ENCODE measurements at regions not wholly inside any gene's neighbourhood (a gene's known extent, or its start where the extent isn't known, plus 50 kb on each side); places are given as distances from the start of the nearest gene placed in this dataset.

- H4K91ac ChIP-seq (ENCODE audit: low read depth, low read length), result no peak overlapping the region
- H3K4me3 ChIP-seq (ENCODE audit: low read depth, low read length), result no peak overlapping the region
- no peaks in the 10 kb centered on the region for H3K4me1 ChIP-seq (ENCODE audit: control insufficient read depth in 1 of 2, insufficient read depth in 2 of 2, low read length in 2 of 2)
- no peak overlapping the region for H2BK5ac ChIP-seq (ENCODE audit: low read depth, low read length, poor library complexity)
- no peaks in the 10 kb centered on the region for H3K27me3 ChIP-seq (ENCODE audit: insufficient read depth, low read length)
- H3K4ac ChIP-seq (ENCODE audit: low read depth, low read length), result no peak overlapping the region
- no peak overlapping the region for H4K12ac ChIP-seq (ENCODE audit: low read depth, low read length)
- H3K9me3 ChIP-seq (ENCODE audit: insufficient read depth, low read depth, low read length), result no peaks in the 10 kb centered on the region
- H3K36me3 ChIP-seq (ENCODE audit: control insufficient read depth in 1 of 2, insufficient read depth in 2 of 2, low read length in 2 of 2), result no peaks in the 10 kb centered on the region
- no peak overlapping the region for H2AFZ ChIP-seq (ENCODE audit: insufficient read depth, low read length, poor library complexity)
- H3K18ac ChIP-seq (ENCODE audit: low read length), result no peak overlapping the region
- WGBS (ENCODE audit: extremely low coverage, insufficient coverage, insufficient read length), result no CpG with 5 or more reads among the region's 3 CpGs
- DNase-seq, result no peak
- no peak overlapping the region for H3K9ac ChIP-seq (ENCODE audit: low read length)
- no peaks in the 10 kb centered on the region for H3K79me2 ChIP-seq (ENCODE audit: control insufficient read depth, insufficient read depth, low read length, poor library complexity)
- H2BK12ac ChIP-seq (ENCODE audit: low read length), result no peak overlapping the region
- no peak overlapping the region for H2AK5ac ChIP-seq (ENCODE audit: low read length)
- no peak overlapping the region for H3K27ac ChIP-seq (ENCODE audit: low read depth, low read length)
- H3K14ac ChIP-seq (ENCODE audit: low read length), result no peak overlapping the region
- no peak overlapping the region for H3K23ac ChIP-seq (ENCODE audit: low read length)
- H2BK120ac ChIP-seq (ENCODE audit: insufficient read depth, low read length, poor library complexity), result no peak overlapping the region
- H3K4me2 ChIP-seq (ENCODE audit: low read length), result no peak overlapping the region
- no peak overlapping the region for H4K8ac ChIP-seq (ENCODE audit: low read depth, low read length)
- H3K79me1 ChIP-seq (ENCODE audit: low read length), result no peaks in the 10 kb centered on the region
Observed at GRCh38 chrX:88024022-88024421, 506.4 kb downstream of the KLHL4 start.

- no peaks in the 10 kb centered on the region for H3K79me1 ChIP-seq (ENCODE audit: low read length)
- WGBS (ENCODE audit: extremely low coverage, insufficient coverage, insufficient read length), result no CpG with 5 or more reads among the region's 2 CpGs
- H3K4me3 ChIP-seq (ENCODE audit: low read depth, low read length), result no peak overlapping the region
- no peak overlapping the region for H3K27ac ChIP-seq (ENCODE audit: low read depth, low read length)
- no peak overlapping the region for H3K9ac ChIP-seq (ENCODE audit: low read length)
- H3K14ac ChIP-seq (ENCODE audit: low read length), result no peak overlapping the region
- H3K27me3 ChIP-seq (ENCODE audit: insufficient read depth, low read length), result no peaks in the 10 kb centered on the region
- H3K4me1 ChIP-seq (ENCODE audit: control insufficient read depth in 1 of 2, insufficient read depth in 2 of 2, low read length in 2 of 2), result no peaks in the 10 kb centered on the region
- no peaks in the 10 kb centered on the region for H3K79me2 ChIP-seq (ENCODE audit: control insufficient read depth, insufficient read depth, low read length, poor library complexity)
- H2BK12ac ChIP-seq (ENCODE audit: low read length), result no peak overlapping the region
- H3K4me2 ChIP-seq (ENCODE audit: low read length), result no peak overlapping the region
- H3K18ac ChIP-seq (ENCODE audit: low read length), result no peak overlapping the region
- H4K8ac ChIP-seq (ENCODE audit: low read depth, low read length), result no peak overlapping the region
- H4K12ac ChIP-seq (ENCODE audit: low read depth, low read length), result no peak overlapping the region
- no peak overlapping the region for H2AK5ac ChIP-seq (ENCODE audit: low read length)
- no peak overlapping the region for H3K23ac ChIP-seq (ENCODE audit: low read length)
- no peaks in the 10 kb centered on the region for H3K36me3 ChIP-seq (ENCODE audit: control insufficient read depth in 1 of 2, insufficient read depth in 2 of 2, low read length in 2 of 2)
- H2AFZ ChIP-seq (ENCODE audit: insufficient read depth, low read length, poor library complexity), result no peak overlapping the region
- H3K9me3 ChIP-seq (ENCODE audit: insufficient read depth, low read depth, low read length), result no peaks in the 10 kb centered on the region
- H2BK5ac ChIP-seq (ENCODE audit: low read depth, low read length, poor library complexity), result no peak overlapping the region
- no peak overlapping the region for H4K91ac ChIP-seq (ENCODE audit: low read depth, low read length)
- H2BK120ac ChIP-seq (ENCODE audit: insufficient read depth, low read length, poor library complexity), result no peak overlapping the region
- no peak for DNase-seq
- no peak overlapping the region for H3K4ac ChIP-seq (ENCODE audit: low read depth, low read length)
Observed at GRCh38 chrX:88072339-88073030, 554.9 kb downstream of the KLHL4 start.

DNA sequence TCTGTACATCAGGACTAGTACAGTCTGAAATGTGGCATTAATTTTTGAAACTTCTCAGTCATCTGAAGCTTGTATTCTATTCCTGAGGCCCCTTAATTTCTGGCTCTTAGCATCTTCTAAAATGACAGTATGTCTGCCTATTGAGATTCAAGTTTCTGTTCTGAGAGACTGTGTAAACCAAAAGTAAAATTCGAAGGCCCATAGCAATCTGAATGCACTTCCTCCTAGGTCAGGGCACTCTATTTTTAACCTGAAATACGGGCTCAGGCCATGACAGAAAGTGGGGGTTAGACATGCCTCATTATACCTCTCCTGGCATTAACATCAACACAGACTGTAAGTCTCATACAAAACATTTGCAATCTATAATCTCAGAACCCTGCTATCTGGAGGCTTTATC is 584.4 kb downstream of the KLHL4 start:
- no peak overlapping the region for H3K4ac ChIP-seq (ENCODE audit: low read depth, low read length)
- no peak overlapping the region for H3K4me3 ChIP-seq (ENCODE audit: low read depth, low read length)
- H2BK5ac ChIP-seq (ENCODE audit: low read depth, low read length, poor library complexity), result no peak overlapping the region
- no peak overlapping the region for H4K8ac ChIP-seq (ENCODE audit: low read depth, low read length)
- H2AK5ac ChIP-seq (ENCODE audit: low read length), result no peak overlapping the region
- H3K36me3 ChIP-seq (ENCODE audit: control insufficient read depth in 1 of 2, insufficient read depth in 2 of 2, low read length in 2 of 2), result no peaks in the 10 kb centered on the region
- no peak overlapping the region for H4K91ac ChIP-seq (ENCODE audit: low read depth, low read length)
- no peaks in the 10 kb centered on the region for H3K9me3 ChIP-seq (ENCODE audit: insufficient read depth, low read depth, low read length)
- DNase-seq, result no peak
- WGBS (ENCODE audit: extremely low coverage, insufficient coverage, insufficient read length), result no CpG with 5 or more reads among the region's 2 CpGs
- no peaks in the 10 kb centered on the region for H3K79me2 ChIP-seq (ENCODE audit: control insufficient read depth, insufficient read depth, low read length, poor library complexity)
- no peak overlapping the region for H3K9ac ChIP-seq (ENCODE audit: low read length)
- H3K79me1 ChIP-seq (ENCODE audit: low read length), result no peaks in the 10 kb centered on the region
- no peak overlapping the region for H2BK12ac ChIP-seq (ENCODE audit: low read length)
- H3K4me2 ChIP-seq (ENCODE audit: low read length), result no peak overlapping the region
- H3K4me1 ChIP-seq (ENCODE audit: control insufficient read depth in 1 of 2, insufficient read depth in 2 of 2, low read length in 2 of 2), result no peaks in the 10 kb centered on the region
- no peak overlapping the region for H4K12ac ChIP-seq (ENCODE audit: low read depth, low read length)
- no peak overlapping the region for H2BK120ac ChIP-seq (ENCODE audit: insufficient read depth, low read length, poor library complexity)
- H3K23ac ChIP-seq (ENCODE audit: low read length), result no peak overlapping the region
- no peak overlapping the region for H3K18ac ChIP-seq (ENCODE audit: low read length)
- no peaks in the 10 kb centered on the region for H3K27me3 ChIP-seq (ENCODE audit: insufficient read depth, low read length)
- no peak overlapping the region for H3K14ac ChIP-seq (ENCODE audit: low read length)
- no peak overlapping the region for H3K27ac ChIP-seq (ENCODE audit: low read depth, low read length)
- H2AFZ ChIP-seq (ENCODE audit: insufficient read depth, low read length, poor library complexity), result no peak overlapping the region

DNA sequence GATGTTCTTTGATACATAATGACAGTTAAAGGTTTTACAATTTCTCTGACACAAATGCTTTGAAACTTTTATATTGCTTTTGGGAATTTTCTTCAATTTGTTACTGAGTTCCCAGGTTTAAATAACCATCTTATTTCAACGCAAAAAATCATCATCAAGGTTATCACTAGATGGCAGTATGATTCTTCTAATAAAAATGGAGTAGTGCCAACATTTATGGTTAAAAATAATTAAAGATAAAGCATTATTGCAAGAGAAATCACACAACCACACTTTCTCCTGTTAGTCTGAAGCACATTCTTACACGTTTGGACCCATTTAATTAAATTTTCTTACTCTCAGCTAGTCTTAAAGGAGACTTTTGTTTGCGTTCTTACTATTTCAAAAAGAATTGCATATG is 611.3 kb upstream of the CPXCR1 start:
- Histone ChIP-seq H3K4ac (ENCODE audit: low read depth, low read length) (no peak overlapping the region), H2BK12ac (ENCODE audit: low read length) (no peak overlapping the region), H3K23ac (ENCODE audit: low read length) (no peak overlapping the region), H2AFZ (ENCODE audit: insufficient read depth, low read length, poor library complexity) (no peak overlapping the region), H4K12ac (ENCODE audit: low read depth, low read length) (no peak overlapping the region), H3K4me3 (ENCODE audit: low read depth, low read length) (no peak overlapping the region), H3K18ac (ENCODE audit: low read length) (no peak overlapping the region), H3K14ac (ENCODE audit: low read length) (no peak overlapping the region), H4K8ac (ENCODE audit: low read depth, low read length) (no peak overlapping the region), H3K4me2 (ENCODE audit: low read length) (no peak overlapping the region), H3K4me1 (ENCODE audit: control insufficient read depth in 1 of 2, insufficient read depth in 2 of 2, low read length in 2 of 2) (no peaks in the 10 kb centered on the region), H2BK120ac (ENCODE audit: insufficient read depth, low read length, poor library complexity) (no peak overlapping the region), H3K27me3 (ENCODE audit: insufficient read depth, low read length) (no peaks in the 10 kb centered on the region), H3K9me3 (ENCODE audit: insufficient read depth, low read depth, low read length) (no peaks in the 10 kb centered on the region), H3K9ac (ENCODE audit: low read length) (no peak overlapping the region), H2BK5ac (ENCODE audit: low read depth, low read length, poor library complexity) (no peak overlapping the region), H3K36me3 (ENCODE audit: control insufficient read depth in 1 of 2, insufficient read depth in 2 of 2, low read length in 2 of 2) (no peaks in the 10 kb centered on the region), H2AK5ac (ENCODE audit: low read length) (no peak overlapping the region), H3K79me1 (ENCODE audit: low read length) (no peaks in the 10 kb centered on the region), H3K79me2 (ENCODE audit: control insufficient read depth, insufficient read depth, low read length, poor library complexity) (no peaks in the 10 kb centered on the region), H4K91ac (ENCODE audit: low read depth, low read length) (no peak overlapping the region), H3K27ac (ENCODE audit: low read depth, low read length) (no peak overlapping the region)
- DNase-seq, result peak in 1 of 2 donors; percentile 15
- no CpG with 5 or more reads among the region's 3 CpGs for WGBS (ENCODE audit: extremely low coverage, insufficient coverage, insufficient read length)
